ENCODE measurements at regions not wholly inside any gene's neighbourhood (a gene's known extent, or its start where the extent isn't known, plus 50 kb on each side); places are given as distances from the start of the nearest gene placed in this dataset.

GRCh38 chr11:69882270-69882608, 63.0 kb upstream of the FGF3 start:
- H2AFZ ChIP-seq (ENCODE audit: low read length), result no peak overlapping the region
- H3K27me3 ChIP-seq (ENCODE audit: low read length), result no peaks in the 10 kb centered on the region
- H3K4me3 ChIP-seq (ENCODE audit: low read length), result no peak overlapping the region
- H3K79me2 ChIP-seq (ENCODE audit: low read length), result no peaks in the 10 kb centered on the region
- DNase-seq, result no peak
- H4K20me1 ChIP-seq (ENCODE audit: insufficient read depth, low read depth, low read length), result no peaks in the 10 kb centered on the region
- no peaks in the 10 kb centered on the region for H3K4me1 ChIP-seq (ENCODE audit: low read length)
- H3K36me3 ChIP-seq (ENCODE audit: insufficient read depth, low read length), result no peaks in the 10 kb centered on the region
- no peaks in the 10 kb centered on the region for H3K9me2 ChIP-seq (replicated peaks; ENCODE audit: insufficient read depth, low read length)
- no peak overlapping the region for H3K27ac ChIP-seq (ENCODE audit: low read length)
- H3K9me3 ChIP-seq (ENCODE audit: low read length), result no peaks in the 10 kb centered on the region
- no peak overlapping the region for H3K9ac ChIP-seq (ENCODE audit: low read length)
- H3K4me2 ChIP-seq (ENCODE audit: low read depth, low read length, poor library complexity, severe bottlenecking), result no peak overlapping the region

DNA sequence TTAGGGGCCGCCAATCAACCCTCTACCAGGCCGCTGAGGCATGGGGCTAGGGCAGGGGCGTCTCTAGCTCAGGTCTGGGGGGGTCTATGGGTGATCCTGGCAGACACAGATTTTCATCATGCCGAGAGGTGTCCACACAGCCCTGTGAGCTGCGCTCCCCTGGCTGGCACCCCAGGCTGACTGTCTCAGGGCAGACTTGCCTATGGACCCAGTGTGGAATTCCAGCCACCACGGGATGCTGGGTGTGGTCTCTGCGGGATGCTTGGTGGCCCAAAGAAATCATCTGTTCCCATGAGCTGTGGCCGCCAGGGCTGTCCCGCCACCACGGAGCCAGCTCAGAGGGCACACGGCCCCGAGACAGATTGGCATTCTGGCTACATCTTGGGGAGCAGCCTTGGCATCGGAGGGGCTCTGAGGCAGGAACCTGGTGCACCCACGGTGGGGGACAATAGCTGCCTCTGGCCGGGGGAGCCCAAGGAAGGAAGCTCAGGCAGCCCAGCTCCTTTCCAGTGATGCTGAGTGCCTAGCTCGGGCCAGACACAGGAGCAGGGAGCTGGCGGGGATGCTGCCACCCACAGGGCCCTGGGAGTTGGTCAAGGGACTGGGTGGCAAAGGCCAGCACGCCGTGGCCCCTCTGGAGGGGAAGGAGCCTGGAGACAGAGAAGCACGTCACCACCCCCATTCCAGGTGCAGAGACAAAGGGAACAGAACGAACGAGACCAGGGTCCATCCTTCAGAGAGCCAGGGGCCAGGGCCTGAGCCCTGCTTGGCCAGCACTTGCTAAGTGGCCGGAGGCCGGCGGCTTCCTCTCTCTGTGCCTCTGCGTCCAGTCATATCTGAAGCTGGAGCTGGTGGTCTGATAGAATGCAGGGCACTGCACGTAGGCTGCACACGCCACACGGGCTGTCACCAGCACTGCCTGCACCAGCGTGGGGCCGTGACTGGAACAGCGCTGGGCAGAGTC, 64.4 kb upstream of the FGF3 start:
- H3K27ac ChIP-seq (ENCODE audit: low read length), result no peak overlapping the region
- no peaks in the 10 kb centered on the region for H3K9me3 ChIP-seq (ENCODE audit: low read length)
- no peaks in the 10 kb centered on the region for H3K9me2 ChIP-seq (replicated peaks; ENCODE audit: insufficient read depth, low read length)
- no peak for DNase-seq
- no peaks in the 10 kb centered on the region for H3K36me3 ChIP-seq (ENCODE audit: insufficient read depth, low read length)
- H3K4me3 ChIP-seq (ENCODE audit: low read length), result no peak overlapping the region
- H2AFZ ChIP-seq (ENCODE audit: low read length), result no peak overlapping the region
- no peaks in the 10 kb centered on the region for H3K79me2 ChIP-seq (ENCODE audit: low read length)
- no peak overlapping the region for H3K9ac ChIP-seq (ENCODE audit: low read length)
- H4K20me1 ChIP-seq (ENCODE audit: insufficient read depth, low read depth, low read length), result no peaks in the 10 kb centered on the region
- H3K4me2 ChIP-seq (ENCODE audit: low read depth, low read length, poor library complexity, severe bottlenecking), result no peak overlapping the region
- no peaks in the 10 kb centered on the region for H3K27me3 ChIP-seq (ENCODE audit: low read length)
- H3K4me1 ChIP-seq (ENCODE audit: low read length), result no peaks in the 10 kb centered on the region

GRCh38 chr11:69884286-69884685, 65.1 kb upstream of the FGF3 start:
- Histone ChIP-seq H3K9me2 (replicated peaks; ENCODE audit: insufficient read depth, low read length) (no peaks in the 10 kb centered on the region), H4K20me1 (ENCODE audit: insufficient read depth, low read depth, low read length) (no peaks in the 10 kb centered on the region), H3K4me1 (ENCODE audit: low read length) (no peaks in the 10 kb centered on the region), H2AFZ (ENCODE audit: low read length) (no peak overlapping the region), H3K27ac (ENCODE audit: low read length) (no peak overlapping the region), H3K27me3 (ENCODE audit: low read length) (no peaks in the 10 kb centered on the region), H3K79me2 (ENCODE audit: low read length) (no peaks in the 10 kb centered on the region), H3K36me3 (ENCODE audit: insufficient read depth, low read length) (no peaks in the 10 kb centered on the region), H3K9me3 (ENCODE audit: low read length) (no peaks in the 10 kb centered on the region), H3K4me3 (ENCODE audit: low read length) (no peak overlapping the region), H3K4me2 (ENCODE audit: low read depth, low read length, poor library complexity, severe bottlenecking) (no peak overlapping the region), H3K9ac (ENCODE audit: low read length) (no peak overlapping the region)
- DNase-seq, result no peak

DNA sequence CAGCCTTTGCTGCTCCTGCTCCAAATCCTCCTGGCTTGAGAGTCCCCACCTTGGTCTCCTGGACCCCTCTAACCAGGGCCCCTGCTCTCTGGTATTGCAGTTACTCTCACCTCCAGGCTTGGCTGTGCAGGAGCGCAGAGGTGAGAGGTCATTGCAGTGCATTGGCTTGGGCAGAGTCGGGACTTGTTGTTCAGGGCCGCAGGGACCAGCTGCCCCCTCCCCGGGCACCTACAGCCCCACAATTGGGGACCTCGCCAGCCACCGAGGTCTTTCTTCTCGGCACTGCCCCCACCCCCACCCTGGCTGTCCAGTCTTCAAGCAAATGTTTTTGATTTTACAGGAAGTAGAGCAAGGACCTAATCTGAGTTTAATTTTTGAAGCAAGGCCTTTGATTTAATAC, 65.5 kb upstream of the FGF3 start:
- Histone ChIP-seq H3K4me1 (ENCODE audit: low read length) (no peaks in the 10 kb centered on the region), H3K9ac (ENCODE audit: low read length) (no peak overlapping the region), H4K20me1 (ENCODE audit: insufficient read depth, low read depth, low read length) (no peaks in the 10 kb centered on the region), H3K9me3 (ENCODE audit: low read length) (no peaks in the 10 kb centered on the region), H3K27me3 (ENCODE audit: low read length) (no peaks in the 10 kb centered on the region), H3K27ac (ENCODE audit: low read length) (no peak overlapping the region), H3K79me2 (ENCODE audit: low read length) (no peaks in the 10 kb centered on the region), H2AFZ (ENCODE audit: low read length) (no peak overlapping the region), H3K9me2 (replicated peaks; ENCODE audit: insufficient read depth, low read length) (no peaks in the 10 kb centered on the region), H3K4me2 (ENCODE audit: low read depth, low read length, poor library complexity, severe bottlenecking) (no peak overlapping the region), H3K4me3 (ENCODE audit: low read length) (no peak overlapping the region), H3K36me3 (ENCODE audit: insufficient read depth, low read length) (no peaks in the 10 kb centered on the region)
- no peak for DNase-seq

- Histone ChIP-seq H3K79me2 (ENCODE audit: low read length) (no peaks in the 10 kb centered on the region), H3K27ac (ENCODE audit: low read length) (no peak overlapping the region), H3K4me2 (ENCODE audit: low read depth, low read length, poor library complexity, severe bottlenecking) (no peak overlapping the region), H3K9me2 (replicated peaks; ENCODE audit: insufficient read depth, low read length) (no peaks in the 10 kb centered on the region), H2AFZ (ENCODE audit: low read length) (no peak overlapping the region), H3K9me3 (ENCODE audit: low read length) (no peaks in the 10 kb centered on the region), H3K4me1 (ENCODE audit: low read length) (no peaks in the 10 kb centered on the region), H3K4me3 (ENCODE audit: low read length) (no peak overlapping the region), H4K20me1 (ENCODE audit: insufficient read depth, low read depth, low read length) (no peaks in the 10 kb centered on the region), H3K36me3 (ENCODE audit: insufficient read depth, low read length) (no peaks in the 10 kb centered on the region), H3K9ac (ENCODE audit: low read length) (no peak overlapping the region), H3K27me3 (ENCODE audit: low read length) (no peaks in the 10 kb centered on the region)
- DNase-seq, result no peak
Measured at GRCh38 chr11:69887330-69887729, 68.1 kb upstream of the FGF3 start.

- Histone ChIP-seq H3K27me3 (ENCODE audit: low read length) (no peaks in the 10 kb centered on the region), H4K20me1 (ENCODE audit: insufficient read depth, low read depth, low read length) (no peaks in the 10 kb centered on the region)
- no peak for DNase-seq
Measured at GRCh38 chr11:69887841-69888427, 68.7 kb upstream of the FGF3 start.

GRCh38 chr11:69888483-69889181, 69.4 kb upstream of the FGF3 start:
- Histone ChIP-seq H3K27me3 (ENCODE audit: low read length) (no peaks in the 10 kb centered on the region), H3K4me2 (ENCODE audit: low read depth, low read length, poor library complexity, severe bottlenecking) (no peak overlapping the region), H3K36me3 (ENCODE audit: insufficient read depth, low read length) (no peaks in the 10 kb centered on the region), H3K4me1 (ENCODE audit: low read length) (no peaks in the 10 kb centered on the region), H3K9me2 (replicated peaks; ENCODE audit: insufficient read depth, low read length) (no peaks in the 10 kb centered on the region), H3K79me2 (ENCODE audit: low read length) (no peaks in the 10 kb centered on the region), H3K27ac (ENCODE audit: low read length) (no peak overlapping the region), H3K4me3 (ENCODE audit: low read length) (no peak overlapping the region), H3K9me3 (ENCODE audit: low read length) (no peaks in the 10 kb centered on the region), H3K9ac (ENCODE audit: low read length) (no peak overlapping the region), H4K20me1 (ENCODE audit: insufficient read depth, low read depth, low read length) (no peaks in the 10 kb centered on the region), H2AFZ (ENCODE audit: low read length) (no peak overlapping the region)
- DNase-seq, result peak; percentile 87

More at GRCh38 chr11:69887841-69888427, 68.7 kb upstream of the FGF3 start:
- Histone ChIP-seq H3K4me1 (ENCODE audit: low read length) (no peaks in the 10 kb centered on the region), H3K9me3 (ENCODE audit: low read length) (no peaks in the 10 kb centered on the region), H3K4me3 (ENCODE audit: low read length) (no peak overlapping the region), H3K9ac (ENCODE audit: low read length) (no peak overlapping the region), H3K79me2 (ENCODE audit: low read length) (no peaks in the 10 kb centered on the region), H3K36me3 (ENCODE audit: insufficient read depth, low read length) (no peaks in the 10 kb centered on the region), H3K9me2 (replicated peaks; ENCODE audit: insufficient read depth, low read length) (no peaks in the 10 kb centered on the region), H3K27ac (ENCODE audit: low read length) (no peak overlapping the region), H3K4me2 (ENCODE audit: low read depth, low read length, poor library complexity, severe bottlenecking) (no peak overlapping the region), H2AFZ (ENCODE audit: low read length) (no peak overlapping the region)
